ENCODE measurements at regions not wholly inside any gene's neighbourhood (a gene's known extent, or its start where the extent isn't known, plus 50 kb on each side); places are given as distances from the start of the nearest gene placed in this dataset.

GRCh38 chr11:92432515-92432914 is 207.9 kb downstream of the FAT3 start:
- H3K56ac ChIP-seq (ENCODE audit: insufficient read length, low read depth, low read length), result no peak overlapping the region
- H3K27ac ChIP-seq (ENCODE audit: insufficient read length, low read depth, low read length), result no peak overlapping the region
- H3K9ac ChIP-seq (ENCODE audit: extremely low read depth, insufficient read length, low read length), result no peak overlapping the region
- no peak overlapping the region for H4K91ac ChIP-seq (ENCODE audit: insufficient read length, low read depth, low read length)
- no CpG with 5 or more reads among the region's 4 CpGs for WGBS (ENCODE audit: extremely low coverage, insufficient read length, low lambda C conversion rate)
- H2BK120ac ChIP-seq (ENCODE audit: low read depth, low read length, poor library complexity, severe bottlenecking), result no peak overlapping the region
- H3K9me3 ChIP-seq (ENCODE audit: control insufficient read depth, low read depth, low read length), result no peaks in the 10 kb centered on the region
- H2BK15ac ChIP-seq (ENCODE audit: low read depth, low read length), result no peak overlapping the region
- H2AFZ ChIP-seq (ENCODE audit: low read length), result no peak overlapping the region
- no peak overlapping the region for H2BK20ac ChIP-seq (ENCODE audit: low read depth, low read length, poor library complexity, severe bottlenecking)
- H3K36me3 Mint-ChIP-seq (ENCODE audit: insufficient read depth in 1 of 3, low read depth in 3 of 3), result peaks cover 15 to 29% (median 20%) of the 10 kb centered on the region in 3 experiments
- peaks cover 1 to 5% of the 10 kb centered on the region in 2 experiments; a peak in 2 of 4 replicates for H3K4me1 Mint-ChIP-seq
- no peaks in the 10 kb centered on the region for H3K27me3 Mint-ChIP-seq (ENCODE audit: low read depth)
- no peak overlapping the region for H2AK5ac ChIP-seq (ENCODE audit: insufficient read length, low read length)
- no peak overlapping the region for H3K18ac ChIP-seq (ENCODE audit: insufficient read length, low read depth, low read length)
- H4K5ac ChIP-seq (ENCODE audit: insufficient read length, low read depth, low read length), result no peak overlapping the region
- H3K4me3 Mint-ChIP-seq, result no peak overlapping the region
- TF ChIP-seq CTCF (conservative IDR thresholded peaks at IDR 0.05), result no peak
- H4K8ac ChIP-seq (replicated peaks; ENCODE audit: insufficient read length, low read depth, low read length), result no peak overlapping the region
- no peak overlapping the region for H3K27ac Mint-ChIP-seq
- peaks cover 5% of the 10 kb centered on the region; the same call in 1 of the 2 replicates for H3K79me2 ChIP-seq (ENCODE audit: insufficient read depth, low read length)
- no peaks in the 10 kb centered on the region for H3K4me1 ChIP-seq (ENCODE audit: insufficient read depth, low read length)
- H3K23me2 ChIP-seq (ENCODE audit: insufficient read length, low read depth, low read length, poor library complexity, severe bottlenecking), result no peaks in the 10 kb centered on the region
- H2BK12ac ChIP-seq (ENCODE audit: insufficient read length, low read depth, low read length), result no peak overlapping the region
- H3K4me2 ChIP-seq (ENCODE audit: insufficient read depth, insufficient read length, low read length), result no peak overlapping the region
- no peaks in the 10 kb centered on the region for H3K79me1 ChIP-seq (ENCODE audit: insufficient read depth, low read depth, low read length, poor library complexity, severe bottlenecking)
- H3K9me3 Mint-ChIP-seq, result peaks cover 22 to 23% of the 10 kb centered on the region in 2 experiments
- H3K4ac ChIP-seq (ENCODE audit: low read depth, low read length), result no peak overlapping the region
- no peaks in the 10 kb centered on the region for H4K20me1 ChIP-seq (ENCODE audit: control insufficient read depth, insufficient read depth, insufficient read length)
- no peak overlapping the region for H3K23ac ChIP-seq (ENCODE audit: insufficient read length, low read depth, low read length)
- no peak overlapping the region for H3T11ph ChIP-seq (ENCODE audit: low read length)
- no peaks in the 10 kb centered on the region for H3K27me3 ChIP-seq (ENCODE audit: insufficient read depth, low read length)
- H3K14ac ChIP-seq (ENCODE audit: insufficient read depth, low read length), result no peak overlapping the region
- no peak for DNase-seq
- H2BK5ac ChIP-seq (ENCODE audit: insufficient read length, low read length), result no peak overlapping the region
